Right lobe of liver (tissue), 6 donors: ENCODE measurements at regions not wholly inside any gene's neighbourhood (a gene's known extent, or its start where the extent isn't known, plus 50 kb on each side); places are given as distances from the start of the nearest gene placed in this dataset.

Source experiments
- ATAC-seq, 4 donors: fragments of 200-7000 bp; cut with Tn5 transposase; one replicate each; pipeline ENCODE4 v1.9.1; 2020; ENCODE audit warnings: mild to moderate bottlenecking in 4 of 4, moderate library complexity in 4 of 4
- DNase-seq, 3 donors: peaks; one replicate each; pipeline ENCODE4 v3.0.0-alpha.2; 2020
- H3K27ac ChIP-seq, 3 donors: fragments of 200-600 bp; one replicate each; pipeline ENCODE4 v1.8.0; 2022
- H3K27me3 ChIP-seq, 2 donors: fragments of 200-600 bp; one replicate each; pipeline ENCODE4 v1.8.0; 2022
- H3K36me3 ChIP-seq, 4 donors: fragments of 200-600 bp; sonication (generic) in 1 of 4; one replicate each; pipeline versions ENCODE4 v1.5.1 to v1.8.0; 2017 to 2022; ENCODE audit warnings: control low read depth in 1 of 4
- H3K4me1 ChIP-seq, 4 donors: fragments of 200-600 bp; sonication (generic) in 1 of 4; one replicate each; pipeline versions ENCODE4 v1.5.1 to v1.8.0; 2017 to 2022; ENCODE audit warnings: control low read depth in 1 of 4
- H3K4me3 ChIP-seq, 3 donors: fragments of 200-600 bp; one replicate each; pipeline ENCODE4 v1.8.0; 2022
- H3K9me3 ChIP-seq, 4 donors: fragments of 200-600 bp; sonication (generic) in 1 of 4; one replicate each; pipeline versions ENCODE4 v1.5.1 to v1.8.0; 2017 to 2022; ENCODE audit warnings: control low read depth in 1 of 4
- POLR2A ChIP-seq: fragments of 450-650 bp; IDR thresholded peaks from one replicate; pipeline ENCODE4 v1.6.1; 2017; ENCODE audit warnings: antibody characterized with exemption, mild to moderate bottlenecking
- WGBS: methylation state at CpG from one replicate; pipeline ENCODE4 v1.1.6; 2018; ENCODE audit warnings: low coverage, low lambda C conversion rate; ENCODE audit not compliant: insufficient coverage; ENCODE audit errors: missing lambda C conversion rate; 5-methylcytosine and 5-hydroxymethylcytosine counted together
- intact Hi-C, 2 donors: fragments of 100-400 bp; cut with DNase I; formaldehyde crosslinking; loops; one replicate each; pipeline versions ENCODE4 v1.11.2 to v1.14.1; 2022
- TF ChIP-seq, protein P1 (sequence below), 4 donors: fragments of 200-600 bp in 3 of 4; fragments of 450-650 bp in 1 of 4; IDR thresholded peaks; one replicate each; pipeline versions ENCODE4 v1.5.1 to v1.8.0; 2016 to 2022; ENCODE audit warnings: antibody characterized with exemption in 4 of 4, mild to moderate bottlenecking in 2 of 4
- donor health status: DM: no; HTN: yes; CAD: no.
- donor health status: DM: no; HTN: no; CAD: no.
- donor health status: DM: no; HTN: no; CAD: no.
- donor health status: DM: no; HTN: yes; CAD: no.
- donor health status: DM: no; HTN: yes; CAD: no.

DNA sequence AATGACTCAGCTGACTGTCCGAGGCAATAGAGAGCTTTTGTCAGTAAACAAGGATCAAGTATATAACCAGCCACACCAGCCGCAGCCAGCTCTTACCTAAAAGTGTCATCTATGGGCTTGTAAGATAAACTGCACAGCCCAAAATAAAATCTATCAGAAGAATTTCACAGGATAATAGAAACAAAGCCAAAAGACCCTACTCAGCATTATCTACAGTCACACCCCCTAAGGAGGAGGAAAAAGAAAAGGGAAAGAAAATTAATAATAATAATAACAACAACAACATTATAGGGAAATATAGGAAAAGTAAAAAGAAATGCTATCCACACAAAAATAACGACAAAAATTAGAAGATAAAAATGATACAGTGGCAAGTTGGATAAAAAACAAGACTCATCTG, 1883.8 kb downstream of the OLFM4 start:
- H3K27ac ChIP-seq: no peak overlapping the region
- ATAC-seq: no peak
- no peaks in the 10 kb centered on the region for H3K36me3 ChIP-seq
- 32% methylated on average over 2 of the region's 3 CpGs for WGBS
- no peak for DNase-seq
- no peaks in the 10 kb centered on the region for H3K9me3 ChIP-seq
- TF ChIP-seq, protein P1, sequence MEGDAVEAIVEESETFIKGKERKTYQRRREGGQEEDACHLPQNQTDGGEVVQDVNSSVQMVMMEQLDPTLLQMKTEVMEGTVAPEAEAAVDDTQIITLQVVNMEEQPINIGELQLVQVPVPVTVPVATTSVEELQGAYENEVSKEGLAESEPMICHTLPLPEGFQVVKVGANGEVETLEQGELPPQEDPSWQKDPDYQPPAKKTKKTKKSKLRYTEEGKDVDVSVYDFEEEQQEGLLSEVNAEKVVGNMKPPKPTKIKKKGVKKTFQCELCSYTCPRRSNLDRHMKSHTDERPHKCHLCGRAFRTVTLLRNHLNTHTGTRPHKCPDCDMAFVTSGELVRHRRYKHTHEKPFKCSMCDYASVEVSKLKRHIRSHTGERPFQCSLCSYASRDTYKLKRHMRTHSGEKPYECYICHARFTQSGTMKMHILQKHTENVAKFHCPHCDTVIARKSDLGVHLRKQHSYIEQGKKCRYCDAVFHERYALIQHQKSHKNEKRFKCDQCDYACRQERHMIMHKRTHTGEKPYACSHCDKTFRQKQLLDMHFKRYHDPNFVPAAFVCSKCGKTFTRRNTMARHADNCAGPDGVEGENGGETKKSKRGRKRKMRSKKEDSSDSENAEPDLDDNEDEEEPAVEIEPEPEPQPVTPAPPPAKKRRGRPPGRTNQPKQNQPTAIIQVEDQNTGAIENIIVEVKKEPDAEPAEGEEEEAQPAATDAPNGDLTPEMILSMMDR (IDR thresholded peaks at IDR 0.05): no peak
- TF ChIP-seq POLR2A: no peak
- H3K4me1 ChIP-seq: no peaks in the 10 kb centered on the region
- no peak overlapping the region for H3K4me3 ChIP-seq
- intact Hi-C loops: no loop called here
- no peaks in the 10 kb centered on the region for H3K27me3 ChIP-seq

DNA sequence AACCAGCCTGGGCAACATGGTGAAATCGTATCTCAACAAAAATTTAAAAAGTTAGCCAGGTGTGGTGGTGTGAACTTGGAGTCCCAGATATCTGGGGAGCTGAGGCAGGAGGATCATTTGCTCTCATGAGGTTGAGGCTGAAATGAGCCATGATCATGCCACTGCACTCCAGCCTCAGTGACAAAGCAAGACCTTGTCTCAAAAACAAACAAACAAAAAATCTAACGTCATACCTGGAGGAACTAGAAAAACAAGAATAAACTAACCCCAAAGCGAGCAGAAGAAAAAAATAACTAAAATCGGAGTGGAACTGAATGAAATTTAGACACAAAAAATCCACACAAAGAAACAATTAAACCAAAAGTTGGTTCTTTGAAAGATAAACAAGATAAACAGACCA, 1885.1 kb downstream of the OLFM4 start:
- WGBS: 30% methylated on average over 4 of the region's 4 CpGs
- ATAC-seq (no peak), DNase-seq (no peak)
- intact Hi-C loops: no loop called here
- H3K27ac ChIP-seq: no peak overlapping the region
- no peak overlapping the region for H3K4me3 ChIP-seq
- no peaks in the 10 kb centered on the region for H3K4me1 ChIP-seq
- H3K27me3 ChIP-seq: no peaks in the 10 kb centered on the region
- H3K9me3 ChIP-seq: no peaks in the 10 kb centered on the region
- TF ChIP-seq, protein P1 (IDR thresholded peaks at IDR 0.05): no peak
- no peak for TF ChIP-seq POLR2A
- H3K36me3 ChIP-seq: no peaks in the 10 kb centered on the region

DNA sequence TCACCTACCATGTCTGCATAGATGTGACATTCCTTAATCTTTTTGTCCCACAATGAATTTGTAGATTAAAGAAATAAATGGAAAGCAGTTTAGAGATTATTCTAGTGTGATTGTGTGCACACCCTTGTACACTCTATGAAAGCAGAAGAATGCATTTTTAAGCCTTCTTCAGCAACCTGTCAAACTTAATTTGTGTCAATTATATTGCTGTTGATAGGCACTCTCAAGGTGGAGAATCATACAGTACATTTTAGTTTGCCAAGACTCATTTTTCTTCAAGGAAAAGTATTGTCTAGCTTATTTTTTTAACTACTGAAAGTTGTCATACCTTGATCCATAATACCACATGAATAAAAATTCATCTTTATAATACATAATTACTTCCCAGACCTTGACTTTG, 1898.9 kb downstream of the OLFM4 start:
- no peak for TF ChIP-seq POLR2A
- TF ChIP-seq, protein P1 (IDR thresholded peaks at IDR 0.05): no peak
- Histone ChIP-seq H3K4me3 (no peak overlapping the region), H3K9me3 (no peaks in the 10 kb centered on the region), H3K27ac (no peak overlapping the region), H3K36me3 (no peaks in the 10 kb centered on the region), H3K4me1 (no peaks in the 10 kb centered on the region), H3K27me3 (no peaks in the 10 kb centered on the region)
- intact Hi-C loops: no loop called here
- no peak for ATAC-seq
- DNase-seq: no peak

DNA sequence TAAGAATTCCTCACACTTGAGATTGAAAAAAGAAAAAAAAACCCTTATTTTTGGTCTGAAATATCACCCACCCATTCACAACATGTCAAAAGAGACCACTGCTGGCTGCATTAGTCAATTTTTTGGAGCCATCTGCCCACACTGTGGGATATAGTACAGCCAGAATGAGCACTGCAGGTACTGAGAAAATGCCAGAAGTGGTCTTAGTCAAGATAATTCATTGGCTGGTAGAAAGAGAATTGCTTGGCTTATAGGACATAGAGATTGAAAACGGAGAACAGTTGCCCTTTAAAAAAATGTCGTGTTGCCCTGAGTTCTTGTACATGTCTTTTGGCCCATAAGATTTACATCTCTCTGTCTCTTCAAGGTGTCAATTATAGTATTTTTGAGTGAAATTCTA, 1899.5 kb downstream of the OLFM4 start:
- ATAC-seq: no peak
- 68% methylated on average over 2 of the region's 2 CpGs for WGBS
- Histone ChIP-seq H3K36me3 (no peaks in the 10 kb centered on the region), H3K4me3 (no peak overlapping the region), H3K4me1 (no peaks in the 10 kb centered on the region), H3K27me3 (no peaks in the 10 kb centered on the region), H3K27ac (no peak overlapping the region), H3K9me3 (no peaks in the 10 kb centered on the region)
- TF ChIP-seq, protein P1 (IDR thresholded peaks at IDR 0.05): no peak
- TF ChIP-seq POLR2A: no peak
- DNase-seq: no peak
- intact Hi-C loops: no loop called here

DNA sequence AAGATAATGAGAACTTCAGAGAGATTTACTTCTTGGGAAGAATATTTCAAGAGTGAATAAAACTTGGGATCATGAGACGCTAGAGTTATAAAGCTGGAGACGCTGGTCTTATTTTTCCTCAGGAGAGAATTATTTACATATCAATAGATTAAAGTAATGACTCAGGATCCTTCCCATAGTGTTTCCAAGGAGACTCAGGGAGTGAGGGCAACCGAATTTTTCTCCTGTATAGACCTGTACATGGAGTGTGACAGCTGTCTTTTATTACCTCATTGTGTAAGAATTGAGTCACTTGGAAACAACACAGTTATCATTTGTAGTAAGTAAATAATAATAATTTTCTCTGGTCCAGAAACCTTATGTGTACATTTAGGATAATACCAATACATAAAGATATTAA, 1905.5 kb downstream of the OLFM4 start:
- WGBS: 27% methylated on average over 3 of the region's 3 CpGs

More for the DNA sequence above, 1905.5 kb downstream of the OLFM4 start:
- intact Hi-C loops: no loop called here
- H3K27ac ChIP-seq: no peak overlapping the region
- H3K36me3 ChIP-seq: no peaks in the 10 kb centered on the region
- DNase-seq: no peak
- no peak for TF ChIP-seq POLR2A
- TF ChIP-seq, protein P1 (IDR thresholded peaks at IDR 0.05): no peak
- no peak overlapping the region for H3K4me3 ChIP-seq
- H3K4me1 ChIP-seq: no peaks in the 10 kb centered on the region
- no peaks in the 10 kb centered on the region for H3K27me3 ChIP-seq
- H3K9me3 ChIP-seq: no peaks in the 10 kb centered on the region
- ATAC-seq: no peak
